HCT116 (cell line): ENCODE measurements at regions not wholly inside any gene's neighbourhood (a gene's known extent, or its start where the extent isn't known, plus 50 kb on each side); places are given as distances from the start of the nearest gene placed in this dataset.

ENCODE experiments used
- ATAC-seq: fragments of 200-7000 bp; cut with Tn5 transposase; 2 replicates; pipeline ENCODE4 v1.9.1; 2020; ENCODE audit warnings: mild to moderate bottlenecking, moderate library complexity
- BruUV-seq: library from RNA; stranded (reverse); fragments of 400-500 nt; replicated peaks from 2 replicates; lab custom pipeline; 2021; lab: Mats Ljungman, UMichigan
- CTCF ChIA-PET: fragments of 300-600 bp; sonication (Branson Sonifier 250); formaldehyde crosslinking; loops from one replicate; lab custom pipeline; 2021; ENCODE audit warnings: antibody characterized with exemption; lab: Charles Lee
- POLR2A ChIA-PET: fragments of 300-600, 350-600 bp; sonication (Branson Sonifier 250); formaldehyde crosslinking; loops from one replicate; lab custom pipeline; 2021; ENCODE audit warnings: antibody characterized with exemption; lab: Charles Lee
- RAD21 ChIA-PET, 2 experiments: fragments of 300-600 bp; sonication (Branson Sonifier 250); formaldehyde crosslinking; loops; one replicate each; lab custom pipeline; 2023; ENCODE audit warnings: low total read pairs in 2 of 2; ENCODE audit not compliant: uncharacterized antibody in 2 of 2, unreplicated experiment in 2 of 2, low non-redundant PET in 1 of 2; lab: Charles Lee
- DNase-seq: peaks from one replicate; pipeline ENCODE4 v3.0.0-alpha.2; 2010; ENCODE audit warnings: low read depth, low spot score
- H2AFZ ChIP-seq: fragments of 200-600 bp; shearing (Covaris generic), sonication (generic); 2 replicates; pipeline ENCODE4 v1.6.1; 2017; ENCODE audit warnings: low read depth, mixed run types, mixed read lengths, antibody characterized with exemption, low read length; ENCODE audit not compliant: poor library complexity, severe bottlenecking
- H3K27ac ChIP-seq: 2 replicates; pipeline ENCODE4 v1.5.1; 2012; ENCODE audit warnings: low read depth, low read length
- H3K27me3 ChIP-seq: fragments of 200-600 bp; sonication (generic); 2 replicates; pipeline ENCODE4 v1.6.1; 2016; ENCODE audit warnings: mixed run types, low read length, mixed read lengths; ENCODE audit not compliant: insufficient read depth
- H3K36me3 ChIP-seq, 2 experiments: fragments of 200-500 bp in 1 of 2; fragments of 200-600 bp in 1 of 2; sonication (Bioruptor generic) in 1 of 2; sonication (generic) in 1 of 2; 2 replicates each; pipeline versions ENCODE4 v1.5.1 to v1.6.1; 2014 to 2016; ENCODE audit warnings: low read length in 2 of 2, inconsistent platforms in 1 of 2, mixed read lengths in 1 of 2, mixed run types in 1 of 2; ENCODE audit not compliant: insufficient read depth in 2 of 2, control insufficient read depth in 1 of 2
- H3K4me1 ChIP-seq, 2 experiments: fragments of 200-600 bp in 1 of 2; sonication (generic) in 1 of 2; 2 replicates each; pipeline versions ENCODE4 v1.5.1 to v1.6.1; 2012 to 2017; ENCODE audit warnings: low read length in 2 of 2, inconsistent platforms in 1 of 2, mild to moderate bottlenecking in 1 of 2, mixed read lengths in 1 of 2, mixed run types in 1 of 2, moderate library complexity in 1 of 2; ENCODE audit not compliant: insufficient read depth in 2 of 2, control insufficient read depth in 1 of 2
- H3K4me2 ChIP-seq: fragments of 200-600 bp; sonication (generic); 2 replicates; pipeline ENCODE4 v1.6.1; 2017; ENCODE audit warnings: mixed run types, low read length, mixed read lengths
- H3K4me3 ChIP-seq, 2 experiments: fragments of 200-600 bp in 1 of 2; sonication (generic) in 1 of 2; replicated peaks in 1 of 2; 2 replicates each; pipeline ENCODE4 v1.5.1; 2011 to 2016; ENCODE audit warnings: low read length in 2 of 2, control low read depth in 1 of 2, low read depth in 1 of 2, mild to moderate bottlenecking in 1 of 2, mixed read lengths in 1 of 2, mixed run types in 1 of 2
- H3K79me2 ChIP-seq: fragments of 200-600 bp; sonication (generic); 2 replicates; pipeline ENCODE4 v1.6.1; 2017; ENCODE audit warnings: mild to moderate bottlenecking, mixed run types, low read length, moderate library complexity, mixed read lengths; ENCODE audit not compliant: insufficient read depth
- H3K9ac ChIP-seq: fragments of 200-600 bp; sonication (generic); 2 replicates; pipeline ENCODE4 v1.6.1; 2016; ENCODE audit warnings: low read length, mixed read lengths
- H3K9me2 ChIP-seq: fragments of 200-600 bp; sonication (generic), shearing (Covaris generic); 2 replicates; pipeline ENCODE4 v1.6.1; 2017; ENCODE audit warnings: mixed run types, mild to moderate bottlenecking, moderate library complexity; ENCODE audit not compliant: insufficient read depth
- H3K9me3 ChIP-seq, 2 experiments: fragments of 200-500 bp in 1 of 2; fragments of 200-600 bp in 1 of 2; sonication (Bioruptor generic) in 1 of 2; sonication (generic) in 1 of 2; 2 replicates each; pipeline ENCODE4 v1.6.1; 2014 to 2017; ENCODE audit warnings: low read length in 2 of 2, mixed read lengths in 2 of 2, inconsistent platforms in 1 of 2, low read depth in 1 of 2, mild to moderate bottlenecking in 1 of 2, mixed run types in 1 of 2, moderate library complexity in 1 of 2; ENCODE audit not compliant: control insufficient read depth in 1 of 2, insufficient read depth in 1 of 2
- H4K20me1 ChIP-seq: fragments of 200-600 bp; sonication (generic), shearing (Covaris generic); 2 replicates; pipeline ENCODE4 v1.6.1; 2017; ENCODE audit warnings: mixed run types, mild to moderate bottlenecking, moderate library complexity; ENCODE audit not compliant: insufficient read depth
- ATF3 ChIP-seq: IDR thresholded peaks from 2 replicates; pipeline ENCODE4 v1.6.1; 2012
- EGR1 ChIP-seq: IDR thresholded peaks from 2 replicates; pipeline ENCODE4 v1.6.1; 2012; ENCODE audit warnings: low read depth
- EZH2 ChIP-seq: fragments of 200-600 bp; sonication (generic); IDR thresholded peaks from 2 replicates; pipeline ENCODE4 v1.6.1; 2017; ENCODE audit warnings: antibody characterized with exemption, mixed run types
- REST ChIP-seq: IDR thresholded peaks from 2 replicates; pipeline ENCODE4 v1.6.1; 2012; ENCODE audit warnings: low read depth
- YY1 ChIP-seq: IDR thresholded peaks from 2 replicates; pipeline ENCODE4 v1.6.1; 2011; ENCODE audit warnings: low read length, low read depth, moderate library complexity, mild to moderate bottlenecking; ENCODE audit not compliant: insufficient replicate concordance; ENCODE audit errors: extremely low read depth
- ZBTB33 ChIP-seq: IDR thresholded peaks from 2 replicates; pipeline ENCODE4 v1.6.1; 2011; ENCODE audit warnings: mild to moderate bottlenecking, low read length, moderate library complexity; ENCODE audit not compliant: insufficient replicate concordance; ENCODE audit errors: extremely low read depth
- intact Hi-C: fragments of 100-400 bp; cut with micrococcal nuclease; formaldehyde crosslinking; loops from 2 replicates; pipeline ENCODE4 v1.10.0; 2022

GRCh38 chr5:97496037-97496436 is 313.0 kb upstream of the RIOK2 start:
- Histone ChIP-seq H3K4me1 (no peaks in the 10 kb centered on the region), H3K27me3 (no peaks in the 10 kb centered on the region), H3K4me2 (no peak overlapping the region), H3K4me3 (no peak overlapping the region), H3K9ac (no peak overlapping the region), H3K27ac (no peak overlapping the region), H3K79me2 (no peaks in the 10 kb centered on the region), H3K9me3 (no peaks in the 10 kb centered on the region), H3K9me2 (no peaks in the 10 kb centered on the region), H3K36me3 (no peaks in the 10 kb centered on the region), H2AFZ (no peak overlapping the region), H4K20me1 (no peaks in the 10 kb centered on the region)
- BruUV-seq, result no TSS peak
- DNase-seq (no peak), ATAC-seq (no peak)
- ChIA-PET CTCF (no interaction called here), RAD21 (no interaction called here), POLR2A (no interaction called here)
- intact Hi-C loops, result no loop called here
- TF ChIP-seq EGR1 (no peak), ATF3 (no peak), REST (no peak), YY1 (no peak), ZBTB33 (no peak), EZH2 (no peak)
